ENCODE measurements at regions not wholly inside any gene's neighbourhood (a gene's known extent, or its start where the extent isn't known, plus 50 kb on each side); places are given as distances from the start of the nearest gene placed in this dataset.

DNA sequence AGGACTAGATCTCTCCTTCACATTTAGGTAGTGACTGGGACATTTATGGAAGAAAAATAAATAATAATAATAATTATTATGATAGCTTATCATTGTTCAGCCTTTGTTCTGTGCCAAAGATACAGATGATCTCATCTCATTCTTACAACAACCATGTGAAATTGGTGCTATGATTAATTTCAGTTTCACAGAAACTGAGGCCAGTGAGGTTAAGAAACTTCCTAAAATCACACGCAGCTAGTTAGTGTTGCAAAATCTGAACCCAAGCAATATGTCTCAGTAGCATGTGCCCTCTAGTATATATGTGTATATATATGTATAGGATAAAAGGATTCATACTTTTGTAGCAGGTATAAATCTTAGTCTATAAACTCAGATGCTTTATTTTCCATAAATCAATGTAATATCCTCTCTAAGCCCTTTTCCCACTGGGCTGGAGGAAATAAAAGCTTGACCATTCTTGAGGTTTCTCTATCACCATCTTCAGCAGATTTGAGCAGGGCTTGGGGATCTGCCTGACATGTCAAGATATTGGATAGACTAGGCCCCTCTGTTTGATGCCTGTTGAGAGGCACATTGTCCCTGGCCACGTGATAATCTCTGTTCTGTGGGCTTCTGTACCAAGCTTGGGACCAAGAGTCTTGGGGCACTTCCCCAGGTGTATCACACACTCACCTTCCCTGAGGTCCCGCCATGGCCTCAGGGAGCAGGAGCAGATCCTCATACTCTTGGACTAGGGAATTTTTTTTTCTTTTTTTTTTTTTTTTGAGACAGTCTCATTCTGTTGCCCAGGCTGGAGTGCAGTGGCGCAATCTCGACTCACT lies 172.6 kb upstream of the NRP1 start:
- Histone ChIP-seq H3K27ac (ENCODE audit: insufficient read depth, low read length) (no peak overlapping the region), H3K9me3 (ENCODE audit: control insufficient read depth, insufficient read depth, low read depth, low read length) (no peaks in the 10 kb centered on the region), H3K4me1 (ENCODE audit: control insufficient read depth, extremely low read depth, insufficient read depth, low read length) (peaks cover 2% of the 10 kb centered on the region), H3K27me3 (ENCODE audit: control insufficient read depth, insufficient read depth, low read length) (no peaks in the 10 kb centered on the region), H4K20me1 (ENCODE audit: control insufficient read depth, extremely low read depth, insufficient read depth, low read length) (no peaks in the 10 kb centered on the region), H3K36me3 (ENCODE audit: control insufficient read depth, insufficient read depth, low read length) (no peaks in the 10 kb centered on the region), H3K9ac (ENCODE audit: insufficient read depth, low read length) (no peak overlapping the region), H3K4me3 (replicated peaks in 1 of 4; ENCODE audit: control extremely low read depth in 1 of 4, insufficient read depth in 1 of 4, low read depth in 3 of 4, low read length in 4 of 4) (no peak overlapping the region), H3K4me2 (ENCODE audit: extremely low read depth, insufficient read depth, low read length) (no peak overlapping the region), H2AFZ (ENCODE audit: low read length) (no peak overlapping the region), H3K79me2 (ENCODE audit: control insufficient read depth, insufficient read depth, low read length) (no peaks in the 10 kb centered on the region)
- no peak for TF ChIP-seq EZH2 (IDR thresholded peaks at IDR 0.05; ENCODE audit: low read length, missing control alignments)
- TF ChIP-seq, protein P1, sequence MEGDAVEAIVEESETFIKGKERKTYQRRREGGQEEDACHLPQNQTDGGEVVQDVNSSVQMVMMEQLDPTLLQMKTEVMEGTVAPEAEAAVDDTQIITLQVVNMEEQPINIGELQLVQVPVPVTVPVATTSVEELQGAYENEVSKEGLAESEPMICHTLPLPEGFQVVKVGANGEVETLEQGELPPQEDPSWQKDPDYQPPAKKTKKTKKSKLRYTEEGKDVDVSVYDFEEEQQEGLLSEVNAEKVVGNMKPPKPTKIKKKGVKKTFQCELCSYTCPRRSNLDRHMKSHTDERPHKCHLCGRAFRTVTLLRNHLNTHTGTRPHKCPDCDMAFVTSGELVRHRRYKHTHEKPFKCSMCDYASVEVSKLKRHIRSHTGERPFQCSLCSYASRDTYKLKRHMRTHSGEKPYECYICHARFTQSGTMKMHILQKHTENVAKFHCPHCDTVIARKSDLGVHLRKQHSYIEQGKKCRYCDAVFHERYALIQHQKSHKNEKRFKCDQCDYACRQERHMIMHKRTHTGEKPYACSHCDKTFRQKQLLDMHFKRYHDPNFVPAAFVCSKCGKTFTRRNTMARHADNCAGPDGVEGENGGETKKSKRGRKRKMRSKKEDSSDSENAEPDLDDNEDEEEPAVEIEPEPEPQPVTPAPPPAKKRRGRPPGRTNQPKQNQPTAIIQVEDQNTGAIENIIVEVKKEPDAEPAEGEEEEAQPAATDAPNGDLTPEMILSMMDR (conservative IDR thresholded peaks at IDR 0.05 in 1 of 2, IDR thresholded peaks at IDR 0.05 in 1 of 2; ENCODE audit: low read depth in 1 of 2, low read length in 2 of 2): no peak
- peak; percentile 60 to 63 for DNase-seq (ENCODE audit: low read depth in 2 of 2)

DNA sequence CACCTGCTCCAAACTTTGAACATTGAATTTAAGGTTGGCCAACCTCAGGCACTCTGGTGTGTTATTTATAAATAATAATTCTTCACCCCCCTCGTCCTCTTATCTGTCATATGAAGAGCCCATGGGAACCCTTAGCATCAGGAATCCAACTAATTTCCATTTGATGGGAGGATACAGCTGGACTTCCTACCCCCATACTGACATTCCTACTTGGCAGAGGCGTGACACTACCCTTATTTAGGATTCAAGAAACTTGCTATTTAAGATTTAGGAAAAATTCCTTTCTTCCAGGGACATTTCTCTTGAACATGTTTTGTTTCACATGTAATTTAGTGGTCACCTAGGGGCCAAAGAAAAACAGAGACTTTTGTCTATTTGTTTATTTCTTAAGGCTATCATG lies 171.9 kb upstream of the NRP1 start:
- Histone ChIP-seq H3K4me3 (replicated peaks in 1 of 4; ENCODE audit: control extremely low read depth in 1 of 4, insufficient read depth in 1 of 4, low read depth in 3 of 4, low read length in 4 of 4) (no peak overlapping the region), H3K9ac (ENCODE audit: insufficient read depth, low read length) (no peak overlapping the region), H2AFZ (ENCODE audit: low read length) (no peak overlapping the region), H4K20me1 (ENCODE audit: control insufficient read depth, extremely low read depth, insufficient read depth, low read length) (no peaks in the 10 kb centered on the region), H3K9me3 (ENCODE audit: control insufficient read depth, insufficient read depth, low read depth, low read length) (no peaks in the 10 kb centered on the region), H3K79me2 (ENCODE audit: control insufficient read depth, insufficient read depth, low read length) (no peaks in the 10 kb centered on the region), H3K4me2 (ENCODE audit: extremely low read depth, insufficient read depth, low read length) (no peak overlapping the region), H3K27me3 (ENCODE audit: control insufficient read depth, insufficient read depth, low read length) (no peaks in the 10 kb centered on the region), H3K36me3 (ENCODE audit: control insufficient read depth, insufficient read depth, low read length) (no peaks in the 10 kb centered on the region), H3K4me1 (ENCODE audit: control insufficient read depth, extremely low read depth, insufficient read depth, low read length) (peaks cover 2% of the 10 kb centered on the region), H3K27ac (ENCODE audit: insufficient read depth, low read length) (no peak overlapping the region)
- DNase-seq (ENCODE audit: low read depth in 2 of 2): peak in 1 of 2 donors; percentile 26
- no peak for TF ChIP-seq EZH2 (IDR thresholded peaks at IDR 0.05; ENCODE audit: low read length, missing control alignments)
- TF ChIP-seq, protein P1 (conservative IDR thresholded peaks at IDR 0.05 in 1 of 2, IDR thresholded peaks at IDR 0.05 in 1 of 2; ENCODE audit: low read depth in 1 of 2, low read length in 2 of 2): no peak

DNA sequence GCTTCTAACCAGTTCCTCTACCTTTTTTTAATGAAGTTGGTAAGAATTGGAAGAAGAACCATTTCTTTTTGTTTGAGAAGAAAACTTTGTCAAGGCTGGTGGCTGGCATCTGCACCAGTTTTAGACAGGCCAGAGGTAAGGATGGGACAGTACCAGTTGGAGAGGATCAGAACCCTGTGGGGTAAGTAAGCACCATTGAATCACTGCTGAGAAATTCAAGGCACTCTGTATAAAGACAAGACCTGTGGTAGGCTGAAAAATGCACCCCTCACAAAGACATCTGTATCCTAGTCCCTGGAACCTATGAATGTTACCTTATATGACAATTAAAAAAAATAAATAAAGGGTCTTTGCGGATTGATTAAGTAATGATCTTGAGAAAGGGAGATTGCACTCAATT lies 166.7 kb upstream of the NRP1 start:
- H3K4me2 ChIP-seq (ENCODE audit: extremely low read depth, insufficient read depth, low read length): no peak overlapping the region
- no peaks in the 10 kb centered on the region for H3K9me3 ChIP-seq (ENCODE audit: control insufficient read depth, insufficient read depth, low read depth, low read length)
- H3K79me2 ChIP-seq (ENCODE audit: control insufficient read depth, insufficient read depth, low read length): no peaks in the 10 kb centered on the region
- H2AFZ ChIP-seq (ENCODE audit: low read length): no peak overlapping the region
- H4K20me1 ChIP-seq (ENCODE audit: control insufficient read depth, extremely low read depth, insufficient read depth, low read length): no peaks in the 10 kb centered on the region
- H3K27me3 ChIP-seq (ENCODE audit: control insufficient read depth, insufficient read depth, low read length): no peaks in the 10 kb centered on the region
- TF ChIP-seq, protein P1 (conservative IDR thresholded peaks at IDR 0.05 in 1 of 2, IDR thresholded peaks at IDR 0.05 in 1 of 2; ENCODE audit: low read depth in 1 of 2, low read length in 2 of 2): no peak
- no peak for TF ChIP-seq EZH2 (IDR thresholded peaks at IDR 0.05; ENCODE audit: low read length, missing control alignments)
- H3K4me1 ChIP-seq (ENCODE audit: control insufficient read depth, extremely low read depth, insufficient read depth, low read length): no peaks in the 10 kb centered on the region
- peak in 1 of 2 donors; percentile 10 for DNase-seq (ENCODE audit: low read depth in 2 of 2)
- H3K9ac ChIP-seq (ENCODE audit: insufficient read depth, low read length): no peak overlapping the region
- no peak overlapping the region for H3K27ac ChIP-seq (ENCODE audit: insufficient read depth, low read length)
- no peaks in the 10 kb centered on the region for H3K36me3 ChIP-seq (ENCODE audit: control insufficient read depth, insufficient read depth, low read length)
- no peak overlapping the region for H3K4me3 ChIP-seq (replicated peaks in 1 of 4; ENCODE audit: control extremely low read depth in 1 of 4, insufficient read depth in 1 of 4, low read depth in 3 of 4, low read length in 4 of 4)
